Glutamatergic neuron (in vitro differentiated cells): ENCODE measurements at regions not wholly inside any gene's neighbourhood (a gene's known extent, or its start where the extent isn't known, plus 50 kb on each side); places are given as distances from the start of the nearest gene placed in this dataset.

ENCODE experiments used
- DNase-seq: peaks from one replicate; pipeline ENCODE4 v3.0.0; 2022
- H3K27ac Mint-ChIP-seq: one replicate; pipeline ENCODE4 v1.8.0; 2020; ENCODE audit warnings: mild to moderate bottlenecking, mixed read lengths, inconsistent platforms; ENCODE audit not compliant: unreplicated experiment
- H3K27me3 Mint-ChIP-seq: one replicate; pipeline ENCODE4 v1.8.0; 2020; ENCODE audit warnings: mild to moderate bottlenecking, moderate library complexity, mixed read lengths, inconsistent platforms; ENCODE audit not compliant: unreplicated experiment
- H3K36me3 Mint-ChIP-seq: one replicate; pipeline ENCODE4 v1.8.0; 2020; ENCODE audit warnings: mild to moderate bottlenecking, mixed read lengths, inconsistent platforms; ENCODE audit not compliant: unreplicated experiment
- H3K4me1 Mint-ChIP-seq: one replicate; pipeline ENCODE4 v1.8.0; 2020; ENCODE audit warnings: mild to moderate bottlenecking, low read depth, mixed read lengths, inconsistent platforms; ENCODE audit not compliant: unreplicated experiment
- H3K4me3 Mint-ChIP-seq: one replicate; pipeline ENCODE4 v1.8.0; 2020; ENCODE audit warnings: mild to moderate bottlenecking, mixed read lengths, inconsistent platforms; ENCODE audit not compliant: unreplicated experiment
- H3K9me3 Mint-ChIP-seq: one replicate; pipeline ENCODE4 v1.8.0; 2020; ENCODE audit warnings: mild to moderate bottlenecking, moderate library complexity, mixed read lengths, inconsistent platforms; ENCODE audit not compliant: unreplicated experiment
- CTCF ChIP-seq: fragments of 200-600 bp; sonication (generic); IDR thresholded peaks from one replicate; pipeline ENCODE4 v1.5.0; 2021; ENCODE audit not compliant: partially characterized antibody, unreplicated experiment

- Mint-ChIP-seq H3K4me1 (no peaks in the 10 kb centered on the region), H3K36me3 (no peaks in the 10 kb centered on the region), H3K9me3 (peaks cover 1% of the 10 kb centered on the region), H3K4me3 (no peak overlapping the region), H3K27ac (no peak overlapping the region), H3K27me3 (no peaks in the 10 kb centered on the region)
- DNase-seq, result no peak
- no peak for TF ChIP-seq CTCF
Observed at GRCh38 chr6:66149132-66149531, 442.1 kb upstream of the EYS start.

- H3K4me1 Mint-ChIP-seq, result no peaks in the 10 kb centered on the region
- H3K27ac Mint-ChIP-seq, result no peak overlapping the region
- no peaks in the 10 kb centered on the region for H3K27me3 Mint-ChIP-seq
- peaks cover 1% of the 10 kb centered on the region for H3K9me3 Mint-ChIP-seq
- TF ChIP-seq CTCF, result no peak
- no peak for DNase-seq
- no peak overlapping the region for H3K4me3 Mint-ChIP-seq
- H3K36me3 Mint-ChIP-seq, result no peaks in the 10 kb centered on the region
Observed at GRCh38 chr6:66145867-66146266, 438.8 kb upstream of the EYS start.

GRCh38 chr6:66134021-66134420 lies 427.0 kb upstream of the EYS start:
- peaks cover 5% of the 10 kb centered on the region for H3K36me3 Mint-ChIP-seq
- no peaks in the 10 kb centered on the region for H3K27me3 Mint-ChIP-seq
- no peak overlapping the region for H3K4me3 Mint-ChIP-seq
- no peak for TF ChIP-seq CTCF
- no peak overlapping the region for H3K27ac Mint-ChIP-seq
- H3K9me3 Mint-ChIP-seq, result no peaks in the 10 kb centered on the region
- DNase-seq, result no peak
- H3K4me1 Mint-ChIP-seq, result no peaks in the 10 kb centered on the region

- Mint-ChIP-seq H3K4me1 (peaks cover 11% of the 10 kb centered on the region), H3K4me3 (no peak overlapping the region), H3K36me3 (no peaks in the 10 kb centered on the region), H3K27ac (no peak overlapping the region), H3K27me3 (no peaks in the 10 kb centered on the region), H3K9me3 (peaks cover 1% of the 10 kb centered on the region)
- TF ChIP-seq CTCF, result no peak
- DNase-seq, result no peak
Observed at GRCh38 chr6:66128656-66129055, 421.6 kb upstream of the EYS start.

GRCh38 chr6:66128243-66128642 lies 421.2 kb upstream of the EYS start:
- Mint-ChIP-seq H3K9me3 (peaks cover 1% of the 10 kb centered on the region), H3K27ac (no peak overlapping the region)

More at GRCh38 chr6:66128243-66128642, 421.2 kb upstream of the EYS start:
- DNase-seq, result no peak
- no peak for TF ChIP-seq CTCF
- Mint-ChIP-seq H3K27me3 (no peaks in the 10 kb centered on the region), H3K36me3 (no peaks in the 10 kb centered on the region), H3K4me3 (no peak overlapping the region), H3K4me1 (peaks cover 11% of the 10 kb centered on the region)
